ENCODE measurements at regions not wholly inside any gene's neighbourhood (a gene's known extent, or its start where the extent isn't known, plus 50 kb on each side); places are given as distances from the start of the nearest gene placed in this dataset.

- no peak for DNase-seq
These were observed 2277.1 kb downstream of the TP53TG3F start for GRCh38 chr16:35736546-35736945.

GRCh38 chr16:35737076-35737475 lies 2277.7 kb downstream of the TP53TG3F start:
- no peak for DNase-seq

- no peak for DNase-seq
These were observed 2282.1 kb downstream of the TP53TG3F start for GRCh38 chr16:35741546-35741945.

GRCh38 chr16:35743101-35743692 lies 2283.8 kb downstream of the TP53TG3F start:
- DNase-seq, result no peak

GRCh38 chr16:35744084-35744483 lies 2284.7 kb downstream of the TP53TG3F start:
- DNase-seq, result no peak

GRCh38 chr16:35744726-35745125 lies 2285.3 kb downstream of the TP53TG3F start:
- DNase-seq, result no peak

- no peak for DNase-seq
These were observed 2285.8 kb downstream of the TP53TG3F start for GRCh38 chr16:35745191-35745590.

- no peak for DNase-seq
These were observed 2286.4 kb downstream of the TP53TG3F start for GRCh38 chr16:35745821-35746248.

- no peak for DNase-seq
These were observed 2287.0 kb downstream of the TP53TG3F start for GRCh38 chr16:35746281-35746962.

GRCh38 chr16:35746963-35747657 lies 2287.7 kb downstream of the TP53TG3F start:
- DNase-seq, result no peak

- no peak for DNase-seq
These were observed 2288.4 kb downstream of the TP53TG3F start for GRCh38 chr16:35747658-35748455.

GRCh38 chr16:35748621-35749252 lies 2289.3 kb downstream of the TP53TG3F start:
- no peak for DNase-seq

GRCh38 chr16:35749253-35750141 lies 2290.1 kb downstream of the TP53TG3F start:
- no peak for DNase-seq

- DNase-seq, result no peak
These were observed 2290.8 kb downstream of the TP53TG3F start for GRCh38 chr16:35750157-35750689.

- no peak for DNase-seq
These were observed 2291.3 kb downstream of the TP53TG3F start for GRCh38 chr16:35750701-35751104.

- no peak for DNase-seq
These were observed 2292.0 kb downstream of the TP53TG3F start for GRCh38 chr16:35751191-35751941.

- DNase-seq, result no peak
These were observed 2292.8 kb downstream of the TP53TG3F start for GRCh38 chr16:35752012-35752772.

GRCh38 chr16:35752773-35753558 lies 2293.6 kb downstream of the TP53TG3F start:
- no peak for DNase-seq
